ENCODE measurements at regions not wholly inside any gene's neighbourhood (a gene's known extent, or its start where the extent isn't known, plus 50 kb on each side); places are given as distances from the start of the nearest gene placed in this dataset.
A peak's percentile ranks its signal among the peaks of the same experiment; 100 is the strongest.

DNA sequence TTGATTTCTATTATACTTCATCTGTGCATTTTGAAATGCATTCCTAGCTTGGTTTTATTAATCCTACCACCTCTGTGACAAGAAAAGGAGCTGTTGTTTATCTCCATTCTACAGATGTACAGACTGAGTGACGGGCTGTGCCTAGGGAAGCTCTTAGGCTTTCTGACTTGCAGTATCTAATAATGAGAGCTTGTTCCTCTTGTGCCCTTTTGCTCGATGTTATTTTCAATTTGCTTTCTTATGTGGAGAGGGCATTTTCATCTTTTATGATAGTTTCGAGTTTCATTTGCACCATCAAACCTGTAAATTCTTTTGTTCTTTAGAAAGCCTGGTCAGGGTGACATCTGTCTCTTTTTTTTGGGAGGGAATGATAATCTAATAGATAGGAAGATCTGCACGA is 256.5 kb downstream of the C4orf33 start:
- no peak for DNase-seq

DNA sequence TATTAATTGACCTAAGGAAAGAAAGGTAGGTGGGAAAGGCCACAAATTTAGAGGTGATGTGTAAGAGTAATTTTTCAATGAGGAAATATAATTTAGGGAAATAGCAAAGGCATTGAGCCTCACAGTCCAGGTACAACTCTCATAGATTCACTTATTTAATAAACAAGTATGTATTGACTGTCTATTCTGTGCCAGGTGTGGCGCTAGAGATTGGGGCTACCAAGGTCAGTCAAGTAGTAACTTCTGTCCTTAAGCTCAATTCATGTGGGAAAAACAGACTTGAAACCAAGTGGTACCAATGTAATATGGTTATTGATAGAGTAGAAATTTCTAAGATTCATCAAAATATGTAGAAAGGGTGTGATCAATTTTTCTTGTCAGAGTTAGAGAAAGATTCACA is 257.5 kb downstream of the C4orf33 start:
- no peak for DNase-seq

DNA sequence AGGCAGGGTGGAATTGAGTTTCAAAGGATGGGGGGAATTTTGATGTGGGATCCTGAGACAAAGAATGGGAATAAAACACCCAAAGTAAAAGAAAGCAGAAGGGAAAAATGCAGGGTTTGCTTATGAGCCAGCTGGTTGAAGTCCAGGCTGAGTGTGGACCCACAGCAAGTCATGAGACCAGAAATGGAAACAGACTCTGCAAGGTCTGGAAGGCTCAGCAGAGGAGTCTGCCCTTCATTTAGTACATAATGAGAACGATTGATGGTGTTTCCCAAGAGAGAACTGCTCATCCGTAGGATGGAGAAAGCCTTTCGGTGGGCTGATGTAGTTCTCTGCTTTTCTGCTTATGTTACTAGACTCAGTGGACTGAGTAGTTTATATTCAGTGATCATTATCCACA is 259.1 kb downstream of the C4orf33 start:
- no peak for DNase-seq

DNA sequence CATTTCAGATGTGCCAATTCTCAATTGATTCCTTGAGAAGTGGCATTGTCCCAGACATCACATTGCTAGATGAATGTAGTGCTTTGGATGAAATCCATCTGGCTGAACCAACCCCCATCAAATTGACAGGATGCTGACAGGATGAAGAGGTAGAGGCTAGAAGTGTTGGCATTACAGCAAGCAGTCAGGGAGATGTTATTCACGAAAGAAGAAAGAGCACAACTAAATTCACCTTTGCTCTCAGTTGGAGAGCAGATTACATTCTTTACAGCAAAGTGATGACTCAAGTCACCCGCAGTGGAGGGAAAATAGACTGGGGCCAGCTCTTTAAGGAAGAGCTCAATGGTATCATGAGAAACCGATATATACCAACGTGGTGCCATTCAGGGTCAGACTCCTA is 259.6 kb downstream of the C4orf33 start:
- DNase-seq = no peak

DNA sequence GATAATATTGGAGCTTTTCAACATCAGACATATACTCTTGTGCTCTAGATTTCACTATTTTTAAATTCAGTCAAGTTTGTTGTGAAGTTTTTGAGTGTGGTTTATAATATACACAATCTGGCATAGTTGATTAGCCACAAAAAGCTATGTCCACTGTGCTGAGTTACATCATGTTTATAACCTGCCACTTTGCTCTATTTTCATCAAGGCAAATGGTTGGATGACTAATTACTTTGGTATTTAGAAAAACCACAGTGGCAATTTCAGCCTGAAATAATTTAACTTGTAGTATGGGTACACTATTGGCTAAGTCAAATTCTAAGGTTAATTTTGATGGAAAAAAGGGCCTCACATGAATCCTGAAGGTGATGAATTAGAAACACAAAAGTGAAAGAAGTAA is 262.6 kb downstream of the C4orf33 start:
- no peak for DNase-seq

DNA sequence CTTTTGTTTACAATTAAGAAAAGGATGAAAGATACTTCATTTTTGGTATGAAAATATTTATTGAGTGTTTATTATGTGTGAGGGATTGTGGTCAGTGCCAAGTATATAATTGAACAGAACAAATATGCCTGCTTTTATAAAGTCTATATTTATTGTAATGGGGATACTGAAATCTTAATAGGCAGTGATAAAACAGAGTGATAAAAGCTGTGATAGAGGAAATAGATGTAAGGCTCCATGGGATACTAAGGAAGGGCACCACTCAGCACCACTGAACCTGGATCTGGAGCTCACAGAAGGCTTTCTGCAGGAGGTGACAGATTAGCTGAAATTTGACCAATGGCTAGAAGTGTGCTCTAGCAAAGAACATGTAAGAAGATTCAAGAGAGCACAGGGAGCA is 263.5 kb downstream of the C4orf33 start:
- no peak for DNase-seq

DNA sequence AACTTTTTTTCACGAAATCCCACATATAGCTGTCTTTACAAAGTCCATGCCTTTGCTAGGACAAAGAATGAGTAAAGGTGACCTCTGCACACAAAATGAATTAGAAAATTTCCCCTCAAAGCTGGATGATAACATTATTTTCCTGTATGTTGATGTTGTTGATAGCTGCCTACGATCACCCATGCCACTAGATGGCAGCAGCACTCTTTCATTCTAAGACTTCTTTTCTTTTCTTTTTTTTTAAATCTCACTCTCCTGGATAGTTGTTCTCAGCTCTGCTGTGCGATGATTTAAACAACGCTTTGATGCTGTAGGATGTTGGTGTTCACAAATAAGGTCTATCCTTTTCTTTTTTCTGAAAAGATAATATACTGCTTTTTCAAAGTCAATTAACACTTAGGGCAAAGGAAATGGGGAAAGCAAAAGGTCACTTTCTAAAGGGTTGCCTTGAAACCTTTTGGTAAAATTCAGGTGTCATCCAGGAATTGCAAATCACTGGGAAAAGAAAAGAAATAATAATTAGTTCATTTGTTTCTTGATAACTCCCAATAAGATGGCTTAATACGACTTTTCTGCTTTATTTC is 266.8 kb downstream of the C4orf33 start:
- DNase-seq = peak; percentile 36

DNA sequence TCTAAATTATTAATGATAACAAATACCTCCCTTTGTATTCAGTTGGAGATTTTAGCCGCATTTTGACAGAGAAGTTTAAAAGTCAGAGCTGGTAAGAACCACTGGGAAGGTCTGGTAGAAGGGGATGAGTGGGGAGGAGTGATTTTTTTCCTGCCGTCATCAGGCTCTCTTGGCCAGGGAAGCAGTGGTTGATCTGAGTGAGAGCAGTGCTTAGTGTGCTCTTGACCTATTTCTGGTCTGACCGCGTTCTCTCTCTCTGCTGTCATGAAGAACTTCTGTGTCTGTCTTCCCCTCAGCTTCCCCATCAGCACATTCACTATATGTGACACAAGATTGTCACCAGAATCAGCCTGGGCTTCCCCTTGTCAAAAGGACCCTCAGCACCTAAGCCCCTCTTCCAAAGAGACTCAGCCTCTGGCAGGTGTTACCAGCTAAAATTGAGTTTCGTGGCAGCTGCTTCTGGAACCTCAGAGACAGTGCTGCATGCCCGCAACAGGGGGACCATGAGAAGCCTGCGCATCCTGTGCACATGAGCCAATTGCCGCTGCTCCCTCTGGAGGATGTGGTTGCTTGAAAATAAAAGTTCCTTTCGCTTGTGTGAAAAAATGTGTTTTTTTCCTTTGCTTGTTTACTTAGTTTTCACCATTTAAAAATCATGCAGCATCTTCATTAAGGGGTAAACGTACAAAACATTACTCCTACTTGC is 268.9 kb downstream of the C4orf33 start:
- no peak for DNase-seq

DNA sequence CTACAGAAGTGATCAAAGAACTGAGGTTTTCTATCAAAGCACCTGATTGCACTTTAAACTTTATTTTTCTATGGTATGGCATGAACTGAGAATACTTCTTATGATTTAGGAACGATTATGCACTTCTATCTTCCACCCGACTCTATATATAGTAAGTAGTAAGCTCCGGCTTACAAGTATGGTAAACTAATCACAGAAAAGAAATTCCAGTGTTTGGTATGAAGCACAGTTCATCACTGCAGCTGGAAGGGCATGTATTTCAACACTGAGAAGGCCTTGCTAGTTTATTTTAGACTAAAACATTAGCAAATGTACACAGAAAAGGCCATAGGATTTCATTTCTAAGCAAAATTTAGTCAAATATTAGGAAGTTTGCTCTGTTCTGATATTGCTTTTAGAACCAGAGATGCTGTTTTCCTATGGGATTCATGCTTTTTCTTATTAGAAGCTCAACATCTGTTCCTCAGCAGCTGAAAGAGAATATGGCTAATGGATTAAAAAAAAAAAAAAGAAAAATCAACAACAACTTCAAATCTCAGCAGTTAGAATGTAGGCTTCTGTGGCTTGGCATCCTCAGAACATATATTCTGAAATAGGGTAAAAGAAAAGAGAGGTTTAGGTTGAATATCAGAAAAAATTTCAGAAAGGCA is 273.5 kb downstream of the C4orf33 start:
- DNase-seq = no peak

DNA sequence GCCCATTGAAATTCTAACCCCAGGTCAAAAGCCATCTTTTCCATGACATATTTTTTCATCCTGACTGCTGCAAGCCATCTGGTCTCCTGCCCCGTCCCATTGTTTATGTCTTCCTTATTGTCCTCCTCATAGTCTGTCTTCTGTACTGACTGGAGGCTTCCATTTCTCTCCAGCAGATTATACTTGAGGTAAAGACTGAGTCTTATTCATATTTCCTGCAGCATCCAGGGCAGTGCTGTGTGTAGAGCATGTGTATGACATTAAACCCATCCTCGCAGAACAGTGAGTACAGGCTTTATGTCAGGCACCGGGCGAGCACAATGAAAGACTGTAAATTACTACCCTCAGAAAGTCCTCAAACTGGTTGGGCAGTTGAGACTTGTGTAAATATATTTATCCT is 275.1 kb downstream of the C4orf33 start:
- no peak for DNase-seq

DNA sequence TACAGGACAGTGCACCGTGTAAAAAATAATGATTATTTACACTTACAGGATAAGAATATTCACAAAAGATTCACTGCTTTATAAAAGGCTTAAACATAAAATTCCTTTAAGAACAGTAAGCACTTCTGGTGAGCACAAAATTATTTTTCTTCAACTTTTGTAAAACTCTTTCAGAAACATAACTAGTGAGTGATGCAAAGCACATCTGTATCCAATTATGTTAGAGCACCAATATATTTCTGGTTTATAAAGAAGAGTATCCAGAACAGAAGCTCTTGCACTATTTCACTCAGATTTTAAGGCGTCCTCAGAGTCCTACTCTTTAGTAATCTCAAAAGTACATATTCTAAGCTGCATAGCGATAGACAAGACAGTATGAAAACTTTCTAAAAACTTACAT is 276.0 kb downstream of the C4orf33 start:
- DNase-seq = no peak

DNA sequence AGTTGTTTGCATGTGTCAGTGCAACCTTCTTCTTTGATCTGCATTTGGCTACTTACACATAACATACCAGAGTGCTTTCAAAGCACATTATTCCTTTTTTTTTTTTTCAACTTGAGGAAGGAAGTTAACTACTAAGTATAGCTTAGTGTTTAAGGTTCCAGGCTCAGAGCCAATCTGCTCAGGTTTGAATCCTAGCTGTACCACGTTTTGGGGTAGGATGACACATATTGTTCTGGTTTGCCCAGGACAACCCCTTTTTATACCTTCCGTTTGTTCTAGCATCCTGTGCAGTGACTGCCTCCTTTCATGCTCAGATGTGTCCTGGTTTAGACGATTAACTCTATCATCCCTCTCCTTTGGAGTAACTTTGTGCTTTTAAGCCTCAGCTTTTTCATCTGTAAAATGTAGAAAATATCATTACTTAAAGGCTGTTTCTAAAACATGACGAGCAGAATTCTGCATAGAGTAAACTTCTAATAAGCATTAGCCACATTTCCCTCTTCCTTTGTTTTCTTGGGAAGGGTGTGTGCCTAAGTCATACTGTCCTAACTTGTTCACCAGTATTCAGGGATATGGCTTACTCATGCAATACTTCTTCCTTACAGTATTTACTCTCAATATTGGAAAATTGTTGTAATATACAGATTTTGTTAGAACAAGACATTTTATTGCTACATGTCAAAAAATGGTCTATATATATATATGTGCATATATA is 281.3 kb downstream of the C4orf33 start:
- DNase-seq = no peak

DNA sequence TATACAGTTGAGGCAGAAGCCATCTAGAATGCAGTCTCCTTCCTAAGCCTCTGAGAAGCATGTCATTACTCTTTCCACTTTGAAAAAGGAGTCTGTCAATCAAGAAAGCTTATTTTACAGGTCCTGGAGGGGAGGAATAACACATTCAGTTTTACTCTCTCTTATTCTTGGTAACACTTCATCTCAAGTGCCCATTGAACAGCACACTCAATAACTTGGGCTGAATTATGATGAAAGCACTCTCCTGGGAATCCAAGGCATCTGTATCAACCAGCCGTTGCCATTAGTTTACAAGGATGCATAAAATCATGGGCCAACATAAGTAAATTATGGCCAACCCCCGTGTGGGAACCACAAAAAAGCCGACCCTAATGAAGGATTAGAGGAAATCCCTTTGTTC is 282.4 kb downstream of the C4orf33 start:
- no peak for DNase-seq

DNA sequence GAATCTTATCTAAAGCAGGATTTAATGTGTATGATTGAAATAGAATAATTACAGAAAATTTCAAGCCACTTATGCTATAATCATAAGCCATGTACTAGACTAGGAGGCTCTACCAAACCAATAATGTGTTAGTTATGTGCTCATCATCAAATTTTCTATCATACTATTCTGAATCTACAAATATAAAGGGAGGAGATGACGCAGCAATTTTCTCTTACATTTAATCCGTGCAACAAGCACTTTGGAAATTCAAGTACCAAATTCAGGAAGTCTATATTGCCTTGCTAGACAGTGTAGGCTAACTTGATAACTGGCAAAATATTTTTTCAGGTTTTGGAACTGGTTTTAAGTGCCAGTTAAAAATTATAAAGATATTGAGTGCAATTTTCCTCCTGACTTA is 283.5 kb downstream of the C4orf33 start:
- DNase-seq = no peak

DNA sequence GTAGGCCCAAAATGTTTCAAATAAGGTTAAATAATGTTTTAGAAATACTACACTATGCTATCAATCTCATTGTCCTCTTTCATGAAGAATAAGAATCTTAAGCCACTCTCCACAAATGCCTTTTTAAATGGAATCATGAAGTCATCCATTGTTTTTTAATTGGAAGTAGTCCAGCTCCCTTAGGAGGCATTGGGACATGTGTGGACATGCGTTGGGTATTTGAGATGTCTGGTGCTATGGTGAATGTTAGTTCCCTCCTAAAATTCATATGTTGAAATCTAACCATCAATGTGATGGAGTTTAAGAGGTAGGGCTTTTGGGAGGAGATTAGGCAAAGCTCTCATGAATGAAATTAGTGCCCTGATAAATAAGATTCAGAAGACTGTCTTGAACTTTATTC is 289.0 kb downstream of the C4orf33 start:
- no peak for DNase-seq

DNA sequence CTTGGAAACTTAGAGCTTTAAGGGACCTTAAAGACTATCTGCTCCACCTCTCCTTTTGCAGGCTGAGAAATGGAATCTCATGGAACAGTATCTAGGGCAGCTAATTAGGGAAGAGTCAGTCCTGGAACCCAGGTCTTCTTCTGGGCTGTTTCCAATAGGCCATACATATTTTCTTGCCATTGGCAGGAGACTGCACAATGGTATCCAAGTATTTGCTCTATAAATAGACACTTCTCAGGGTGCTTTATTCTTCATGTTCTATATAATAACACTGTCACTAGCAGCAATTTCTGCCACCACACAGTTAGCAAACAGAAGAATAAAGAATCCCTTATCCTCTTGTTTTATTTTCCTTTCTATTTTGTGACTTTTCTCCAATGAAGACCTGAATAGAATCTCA is 291.7 kb downstream of the C4orf33 start:
- no peak for DNase-seq

DNA sequence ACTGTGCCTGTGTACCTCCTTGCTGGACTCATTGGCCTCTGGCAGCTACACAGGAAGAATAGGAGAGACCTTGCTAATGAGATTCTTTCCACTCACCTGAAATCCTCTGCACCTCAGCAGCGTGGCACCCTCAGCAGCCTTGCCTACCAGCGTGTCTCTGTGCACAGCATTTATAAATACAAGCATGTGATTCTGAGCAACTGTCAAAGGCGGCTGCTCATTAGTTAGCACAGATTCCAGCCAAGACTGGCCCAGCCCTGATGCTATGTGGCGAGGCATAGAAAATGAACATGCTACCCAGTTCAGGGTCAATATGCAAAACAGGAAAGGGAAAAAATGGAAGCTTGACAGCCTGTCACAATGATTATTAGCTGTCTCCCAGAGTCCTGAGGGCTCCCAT is 298.0 kb downstream of the C4orf33 start:
- no peak for DNase-seq

DNA sequence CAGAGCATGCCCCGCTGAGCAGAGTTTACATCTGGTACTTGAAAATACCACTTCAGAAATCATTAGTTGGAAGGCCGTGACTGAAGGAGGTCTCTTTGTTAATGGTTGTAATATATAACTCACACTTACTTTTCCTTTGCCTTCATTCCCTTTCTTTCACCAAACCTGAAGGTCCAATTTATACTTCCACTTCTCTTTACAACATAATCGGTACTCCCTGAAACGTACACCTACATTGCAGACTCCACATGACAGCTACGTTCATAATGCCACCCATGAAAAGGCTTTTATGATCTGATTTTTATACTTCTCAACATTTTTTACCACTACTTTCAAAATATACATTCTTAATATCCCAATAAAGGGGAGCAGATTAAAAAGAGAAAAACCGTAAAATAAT is 298.7 kb downstream of the C4orf33 start:
- DNase-seq = no peak

DNA sequence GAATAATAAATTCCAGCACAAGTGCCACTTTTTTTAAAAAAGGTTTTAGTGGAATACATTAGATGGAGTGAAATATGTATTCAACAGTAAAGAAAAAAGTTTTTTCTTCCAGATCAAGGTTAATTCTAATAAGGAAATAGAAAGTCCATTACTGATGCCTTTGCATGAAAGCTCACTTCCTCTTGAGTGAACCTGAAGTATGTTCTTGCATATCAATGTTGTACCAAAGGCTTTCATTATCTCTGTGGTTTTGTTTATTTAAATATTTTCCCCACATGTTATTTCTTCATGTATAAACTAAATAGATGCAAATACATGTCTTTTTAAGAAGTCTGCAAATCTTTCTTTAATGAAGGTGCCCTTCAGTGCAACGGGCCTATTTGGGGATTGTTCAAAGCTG is 307.9 kb downstream of the C4orf33 start:
- DNase-seq = no peak

DNA sequence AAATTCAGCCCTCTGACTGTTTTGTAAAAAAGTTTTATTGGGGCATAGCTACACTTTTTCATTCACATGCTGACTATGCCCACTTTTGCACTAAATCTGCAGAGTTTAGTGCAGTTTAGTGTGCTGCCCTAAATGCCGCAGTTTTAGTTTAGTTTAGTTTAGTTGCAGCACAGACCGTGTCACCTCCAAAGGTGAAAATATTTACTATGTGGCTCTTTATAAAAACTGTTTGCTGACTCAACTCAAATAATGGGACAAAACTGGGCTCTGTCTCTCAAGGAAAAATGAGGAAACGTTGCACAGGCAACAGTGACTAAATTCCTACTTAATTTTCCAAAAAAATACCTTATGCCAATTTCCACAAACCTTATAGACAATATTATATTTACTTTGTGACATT is 314.2 kb downstream of the C4orf33 start:
- DNase-seq = no peak

DNA sequence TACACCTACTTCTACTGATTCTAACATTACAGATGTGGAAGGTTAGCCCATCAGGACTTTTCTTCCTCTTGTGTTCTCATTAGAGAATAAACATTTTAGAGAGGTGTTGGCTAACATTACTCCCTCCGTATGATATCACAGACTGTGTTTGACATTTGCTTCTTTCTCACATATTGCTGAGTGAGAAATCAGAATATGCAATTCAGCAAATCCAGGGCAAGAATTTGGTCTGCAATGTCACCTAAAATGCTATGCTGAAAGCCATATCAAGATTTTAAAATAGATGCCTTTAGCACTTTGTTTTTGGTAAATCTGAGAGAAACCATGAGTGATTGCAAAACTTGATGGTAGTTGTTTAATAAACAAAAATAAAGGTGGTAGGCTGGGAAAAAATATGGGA is 319.1 kb downstream of the C4orf33 start:
- no peak for DNase-seq

DNA sequence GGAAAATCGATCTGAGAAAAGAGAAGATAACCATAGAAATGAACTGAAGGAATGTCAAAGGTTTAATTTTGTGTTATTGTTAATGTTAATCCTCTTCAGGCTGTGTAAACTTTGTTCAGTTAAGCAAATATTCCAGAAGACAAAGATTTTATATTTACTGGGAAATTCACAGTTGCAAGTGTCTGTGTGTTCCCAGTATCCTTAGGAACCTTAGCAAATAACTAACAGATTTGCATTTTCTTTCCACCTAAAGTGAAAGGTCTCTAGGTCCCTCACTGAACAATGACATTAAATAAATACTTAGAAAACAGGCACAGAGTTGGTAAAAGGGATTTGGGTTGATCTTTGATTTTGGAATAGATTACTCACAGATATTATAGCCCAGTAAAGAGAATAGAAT is 324.7 kb downstream of the C4orf33 start:
- no peak for DNase-seq

DNA sequence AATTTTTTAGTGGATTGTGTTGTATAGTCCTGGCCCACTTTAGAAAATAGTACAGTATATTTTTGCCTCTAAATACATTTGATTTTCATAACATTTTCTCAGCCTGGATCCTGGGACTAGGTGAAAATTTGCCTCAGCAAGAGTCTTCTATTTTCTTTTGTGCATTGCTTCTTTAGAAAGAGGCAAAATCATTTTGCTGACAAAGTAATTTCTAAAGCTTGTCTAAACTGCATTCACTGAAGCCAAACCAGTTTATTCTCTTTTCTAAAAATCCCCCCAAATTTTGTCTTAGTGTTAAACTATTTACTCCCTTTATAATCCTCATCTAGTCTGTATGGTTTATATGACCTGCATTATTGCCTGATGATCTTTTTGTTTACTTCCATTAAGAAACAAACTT is 326.3 kb downstream of the C4orf33 start:
- DNase-seq = no peak

DNA sequence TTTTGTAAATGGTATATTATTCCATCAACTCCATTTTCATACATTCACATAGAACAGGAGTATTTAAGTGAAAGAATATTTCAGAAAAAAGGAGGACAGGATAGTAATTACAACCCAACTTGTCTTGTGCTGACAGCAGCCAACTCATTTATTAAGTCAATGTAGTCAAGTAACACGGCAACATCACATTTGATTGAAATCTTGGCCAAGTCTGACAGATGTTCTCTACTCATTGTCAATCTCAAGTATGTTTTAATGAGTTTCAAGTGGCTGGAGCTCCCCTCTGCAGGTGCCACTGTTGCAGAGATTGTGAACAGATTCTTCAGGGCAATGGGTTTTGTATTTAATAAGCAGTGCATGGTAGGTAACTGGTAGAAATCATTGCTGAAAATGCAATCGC is 332.5 kb downstream of the C4orf33 start:
- no peak for DNase-seq

Measured in COR-L47 (cell line).